Heart left ventricle (tissue), 16 donors: ENCODE measurements at regions not wholly inside any gene's neighbourhood (a gene's known extent, or its start where the extent isn't known, plus 50 kb on each side); places are given as distances from the start of the nearest gene placed in this dataset.

Experiments
- ATAC-seq, 4 donors: fragments of 200-7000 bp; cut with Tn5 transposase; one replicate each; pipeline ENCODE4 v1.9.1; 2020 to 2022; ENCODE audit warnings: moderate library complexity in 4 of 4, mild to moderate bottlenecking in 3 of 4, moderate number of reproducible peaks in 1 of 4
- DNase-seq, 5 donors: peaks; one replicate each; pipeline ENCODE4 v3.0.0-alpha.2; 2020
- H3K27ac ChIP-seq, 12 donors: fragments of 200-600 bp; sonication (generic) in 4 of 12; one replicate each; pipeline versions ENCODE4 v1.5.0 to v1.8.0; 2016 to 2022; ENCODE audit warnings: mild to moderate bottlenecking in 2 of 12
- H3K27me3 ChIP-seq, 9 donors: fragments of 200-600 bp; sonication (generic) in 2 of 9; one replicate each; pipeline versions ENCODE4 v1.5.1 to v1.8.0; 2016 to 2022; ENCODE audit warnings: mild to moderate bottlenecking in 3 of 9
- H3K36me3 ChIP-seq, 9 donors: fragments of 200-600 bp; sonication (generic) in 2 of 9; one replicate each; pipeline versions ENCODE4 v1.5.0 to v1.8.0; 2018 to 2022; ENCODE audit warnings: mild to moderate bottlenecking in 2 of 9
- H3K4me1 ChIP-seq, 12 donors: fragments of 200-600 bp; sonication (generic) in 4 of 12; one replicate each; pipeline versions ENCODE4 v1.5.0 to v1.8.0; 2016 to 2022; ENCODE audit warnings: mild to moderate bottlenecking in 3 of 12
- H3K4me3 ChIP-seq, 12 donors: fragments of 200-600 bp; sonication (generic) in 4 of 12; one replicate each; pipeline versions ENCODE4 v1.5.0 to v1.8.0; 2017 to 2022; ENCODE audit warnings: mild to moderate bottlenecking in 9 of 12, moderate library complexity in 4 of 12
- H3K9me3 ChIP-seq, 12 donors: fragments of 200-600 bp; sonication (generic) in 4 of 12; one replicate each; pipeline versions ENCODE4 v1.5.0 to v1.8.0; 2016 to 2022; ENCODE audit warnings: mild to moderate bottlenecking in 1 of 12
- POLR2A ChIP-seq, 2 donors: fragments of 450-650 bp; IDR thresholded peaks; one replicate each; pipeline ENCODE4 v1.6.1; 2017; ENCODE audit warnings: antibody characterized with exemption in 2 of 2, mild to moderate bottlenecking in 2 of 2, moderate library complexity in 2 of 2
- WGBS, 4 donors: extraction: QIAGEN DNeasy Blood & Tissue Kit in 2 of 4; methylation state at CpG; one replicate each; pipeline versions ENCODE4 v1.1.5 to v1.1.7; 2013 to 2018; 5-methylcytosine and 5-hydroxymethylcytosine counted together
- intact Hi-C, 10 donors: fragments of 100-400 bp; cut with DNase I; formaldehyde crosslinking; loops; one replicate each; pipeline versions ENCODE4 v1.11.1 to v1.14.2; 2022
- TF ChIP-seq, protein P1 (sequence below), 12 donors: fragments of 200-600 bp; sonication (generic) in 4 of 12; IDR thresholded peaks; one replicate each; pipeline versions ENCODE4 v1.5.0 to v1.8.0; 2018 to 2022; ENCODE audit warnings: antibody characterized with exemption in 12 of 12, mild to moderate bottlenecking in 5 of 12
- donor health status: ischemic (EF 13 %, LVEDD 7.1; RV severe dilation, severe dysfunction).
- donor health status: healthy with polysubstance abuse.
- donor health status: DM: no; HTN: yes; CAD: no.
- donor health status: DM: no; HTN: no; CAD: no.
- donor health status: ischemic (EF 25% LVEDD 6.9; RV normal size, moderate dysfunction).
- donor health status: ischemic (EF 25% LVEDD 5.7; RV mildly dilated, moderate dysfunction).
- donor health status: healthy.
- donor health status: DM: yes; HTN: yes; CAD: no.
- donor health status: ischemic (EF 35%, LVEDD 5.7; RV mildly dilated, moderate dysfunction).
- donor health status: nonischemic (EF 11% LVEDD 7.7; RV severe dilation, severe dysfunction).
- donor health status: DM: yes; HTN: yes; CAD: no.
- donor health status: PGD.
- donor health status: ischemic (EF 29% LVEDD 5.4; RV normal size, mild dysfunction).
- donor health status: nonischemic (EF 23%, LVEDD 6.1; RV moderate dilation, normal function).

- ATAC-seq (no peak), DNase-seq (no peak)
- WGBS, 4 donors: 81 to 88% (median 85%) methylated on average over 2 of the region's 2 CpGs
- intact Hi-C loops: no loop called here
- Histone ChIP-seq H3K9me3 (no peaks in the 10 kb centered on the region), H3K27ac (no peak overlapping the region), H3K4me1 (no peaks in the 10 kb centered on the region), H3K36me3 (no peaks in the 10 kb centered on the region), H3K4me3 (no peak overlapping the region), H3K27me3 (no peaks in the 10 kb centered on the region)
- TF ChIP-seq POLR2A (IDR thresholded peaks at IDR 0.05): no peak
- TF ChIP-seq, protein P1, sequence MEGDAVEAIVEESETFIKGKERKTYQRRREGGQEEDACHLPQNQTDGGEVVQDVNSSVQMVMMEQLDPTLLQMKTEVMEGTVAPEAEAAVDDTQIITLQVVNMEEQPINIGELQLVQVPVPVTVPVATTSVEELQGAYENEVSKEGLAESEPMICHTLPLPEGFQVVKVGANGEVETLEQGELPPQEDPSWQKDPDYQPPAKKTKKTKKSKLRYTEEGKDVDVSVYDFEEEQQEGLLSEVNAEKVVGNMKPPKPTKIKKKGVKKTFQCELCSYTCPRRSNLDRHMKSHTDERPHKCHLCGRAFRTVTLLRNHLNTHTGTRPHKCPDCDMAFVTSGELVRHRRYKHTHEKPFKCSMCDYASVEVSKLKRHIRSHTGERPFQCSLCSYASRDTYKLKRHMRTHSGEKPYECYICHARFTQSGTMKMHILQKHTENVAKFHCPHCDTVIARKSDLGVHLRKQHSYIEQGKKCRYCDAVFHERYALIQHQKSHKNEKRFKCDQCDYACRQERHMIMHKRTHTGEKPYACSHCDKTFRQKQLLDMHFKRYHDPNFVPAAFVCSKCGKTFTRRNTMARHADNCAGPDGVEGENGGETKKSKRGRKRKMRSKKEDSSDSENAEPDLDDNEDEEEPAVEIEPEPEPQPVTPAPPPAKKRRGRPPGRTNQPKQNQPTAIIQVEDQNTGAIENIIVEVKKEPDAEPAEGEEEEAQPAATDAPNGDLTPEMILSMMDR (IDR thresholded peaks at IDR 0.05): no peak
Measured at GRCh38 chr18:68053290-68053689, 536.8 kb upstream of the DSEL start.

DNA sequence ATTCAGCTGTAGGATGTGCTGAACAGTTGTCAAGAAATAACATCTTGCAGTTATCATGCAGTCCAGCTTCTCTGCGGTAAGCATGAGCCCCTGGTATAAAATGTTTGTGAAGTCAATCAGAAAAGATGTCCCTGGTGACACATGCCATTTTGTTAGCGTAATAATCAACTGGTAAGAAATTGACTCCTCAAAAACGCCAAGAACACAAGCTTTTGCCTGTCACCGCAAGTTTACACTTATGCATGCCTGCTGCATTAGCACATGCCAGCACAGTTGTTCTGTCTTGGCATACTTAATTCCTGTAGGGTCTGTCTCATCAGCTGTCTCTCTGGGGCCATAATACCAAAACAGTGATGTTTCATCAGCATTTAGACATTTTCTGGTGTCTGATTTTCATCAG is 524.8 kb upstream of the DSEL start:
- H3K27ac ChIP-seq: no peak overlapping the region
- intact Hi-C loops: no loop called here
- no peaks in the 10 kb centered on the region for H3K36me3 ChIP-seq
- H3K27me3 ChIP-seq: no peaks in the 10 kb centered on the region
- DNase-seq (no peak), ATAC-seq (no peak)
- TF ChIP-seq POLR2A (IDR thresholded peaks at IDR 0.05): no peak
- TF ChIP-seq, protein P1 (IDR thresholded peaks at IDR 0.05): no peak
- no peaks in the 10 kb centered on the region for H3K4me1 ChIP-seq
- peaks cover 0 to 7% (median 0%) of the 10 kb centered on the region in 12 donors for H3K9me3 ChIP-seq
- 77 to 79% (median 78%) methylated on average over 4 of the region's 4 CpGs for WGBS, 4 donors
- H3K4me3 ChIP-seq: no peak overlapping the region

GRCh38 chr18:68040198-68040597 is 523.7 kb upstream of the DSEL start:
- WGBS, 4 donors: 59 to 60% (median 60%) methylated on average over 3 of the region's 3 CpGs
- intact Hi-C loops: no loop called here
- no peak overlapping the region for H3K4me3 ChIP-seq
- H3K27ac ChIP-seq: no peak overlapping the region
- peaks cover 0 to 7% (median 0%) of the 10 kb centered on the region in 12 donors for H3K9me3 ChIP-seq
- DNase-seq (no peak), ATAC-seq (no peak)
- H3K4me1 ChIP-seq: no peaks in the 10 kb centered on the region
- H3K36me3 ChIP-seq: no peaks in the 10 kb centered on the region
- TF ChIP-seq POLR2A (IDR thresholded peaks at IDR 0.05): no peak
- TF ChIP-seq, protein P1 (IDR thresholded peaks at IDR 0.05): no peak
- no peaks in the 10 kb centered on the region for H3K27me3 ChIP-seq

- Histone ChIP-seq H3K27me3 (no peaks in the 10 kb centered on the region), H3K4me3 (no peak overlapping the region), H3K36me3 (no peaks in the 10 kb centered on the region), H3K9me3 (no peaks in the 10 kb centered on the region), H3K4me1 (peaks cover 0 to 2% (median 0%) of the 10 kb centered on the region in 12 donors), H3K27ac (peak overlapping the region in 1 of 12 donors; percentile 2)
- intact Hi-C loops: no loop called here
- DNase-seq (peak in 3 of 5 donors; percentile 4 to 22 (median 18)), ATAC-seq (peak in 2 of 4 donors; percentile 50 to 73)
- WGBS, 4 donors: 56 to 67% (median 61%) methylated on average over 8 of the region's 8 CpGs
- no peak for TF ChIP-seq POLR2A (IDR thresholded peaks at IDR 0.05)
- TF ChIP-seq, protein P1 (IDR thresholded peaks at IDR 0.05): no peak
Measured at GRCh38 chr18:68035774-68036522, 519.4 kb upstream of the DSEL start.
